GM23338 (cell line): ENCODE measurements at regions not wholly inside any gene's neighbourhood (a gene's known extent, or its start where the extent isn't known, plus 50 kb on each side); places are given as distances from the start of the nearest gene placed in this dataset.

Experiments
- ATAC-seq: fragments of 200-7000 bp; cut with Tn5 transposase; 3 replicates; pipeline ENCODE4 v1.9.1; 2020
- DNase-seq: peaks from one replicate; pipeline ENCODE4 v3.0.0-alpha.2; 2015; ENCODE audit warnings: low spot score
- H2AFZ ChIP-seq: fragments of 200-600 bp; sonication (generic); 2 replicates; pipeline ENCODE4 v1.8.0; 2016; ENCODE audit warnings: antibody characterized with exemption, mild to moderate bottlenecking, moderate library complexity
- H3F3A ChIP-seq: fragments of 200-600 bp; sonication (generic); replicated peaks from 2 replicates; pipeline ENCODE4 v1.8.0; 2017; ENCODE audit warnings: antibody characterized with exemption, mixed run types, low read depth
- H3K27ac ChIP-seq: fragments of 200-600 bp; sonication (generic); 2 replicates; pipeline ENCODE4 v1.6.1; 2016; ENCODE audit warnings: low read depth
- H3K27me3 ChIP-seq: fragments of 200-600 bp; sonication (generic); 2 replicates; pipeline ENCODE4 v1.8.0; 2016; ENCODE audit warnings: mild to moderate bottlenecking, mixed run types, moderate library complexity; ENCODE audit not compliant: insufficient read depth
- H3K36me3 ChIP-seq: fragments of 200-600 bp; sonication (generic); 2 replicates; pipeline ENCODE4 v1.8.0; 2016; ENCODE audit warnings: mild to moderate bottlenecking; ENCODE audit not compliant: insufficient read depth
- H3K4me1 ChIP-seq: fragments of 200-600 bp; sonication (generic); 2 replicates; pipeline ENCODE4 v1.8.0; 2016; ENCODE audit warnings: mild to moderate bottlenecking, moderate library complexity; ENCODE audit not compliant: insufficient read depth
- H3K4me2 ChIP-seq: fragments of 200-600 bp; sonication (generic); 2 replicates; pipeline ENCODE4 v1.7.1; 2017; ENCODE audit warnings: mixed run types
- H3K4me3 ChIP-seq: fragments of 200-600 bp; sonication (generic); 2 replicates; pipeline ENCODE4 v1.6.1; 2016; ENCODE audit warnings: mixed run types
- H3K79me2 ChIP-seq: fragments of 200-600 bp; sonication (generic); replicated peaks from 2 replicates; pipeline ENCODE4 v1.8.0; 2017; ENCODE audit warnings: mild to moderate bottlenecking; ENCODE audit not compliant: insufficient read depth
- H3K9me2 ChIP-seq: fragments of 200-600 bp; sonication (generic); 2 replicates; pipeline ENCODE4 v1.8.0; 2017; ENCODE audit not compliant: insufficient read depth
- H4K20me1 ChIP-seq: fragments of 200-600 bp; sonication (generic); replicated peaks from 2 replicates; pipeline ENCODE4 v1.8.0; 2017; ENCODE audit warnings: mild to moderate bottlenecking; ENCODE audit not compliant: insufficient read depth
- H3K27ac Mint-ChIP-seq: 2 replicates; pipeline ENCODE4 v1.8.0; 2020; ENCODE audit warnings: inconsistent platforms, mild to moderate bottlenecking, moderate library complexity, mixed read lengths
- H3K27me3 Mint-ChIP-seq: 3 replicates; pipeline ENCODE4 v1.8.0; 2022; ENCODE audit warnings: low read depth, mild to moderate bottlenecking, moderate library complexity, mixed read lengths, inconsistent platforms; ENCODE audit not compliant: insufficient read depth, poor library complexity
- H3K36me3 Mint-ChIP-seq: 3 replicates; pipeline ENCODE4 v1.8.0; 2021; ENCODE audit warnings: low read depth, mild to moderate bottlenecking, inconsistent platforms, moderate library complexity, mixed read lengths
- H3K4me1 Mint-ChIP-seq: 3 replicates; pipeline ENCODE4 v1.8.0; 2020; ENCODE audit warnings: mild to moderate bottlenecking, inconsistent platforms, mixed read lengths
- H3K4me3 Mint-ChIP-seq: 3 replicates; pipeline ENCODE4 v1.8.0; 2021; ENCODE audit warnings: moderate library complexity, mild to moderate bottlenecking, inconsistent platforms, mixed read lengths
- H3K9me3 Mint-ChIP-seq: 3 replicates; pipeline ENCODE4 v1.8.0; 2020; ENCODE audit warnings: moderate library complexity, mild to moderate bottlenecking, inconsistent platforms, mixed read lengths
- CREB1 ChIP-seq: fragments of 250-450 bp; sonication (Bioruptor Pico); IDR thresholded peaks from 2 replicates; pipeline ENCODE4 v1.5.0; 2020; ENCODE audit warnings: low read depth, mild to moderate bottlenecking, moderate library complexity
- CTCF ChIP-seq, 2 experiments: fragments of 200-600 bp in 1 of 2; sonication (generic) in 1 of 2; conservative IDR thresholded peaks; 2 replicates each; pipeline versions ENCODE4 v1.5.1 to v1.6.1; 2016 to 2017; ENCODE audit warnings: antibody characterized with exemption in 2 of 2, low read depth in 2 of 2, mild to moderate bottlenecking in 2 of 2, moderate library complexity in 1 of 2
- ETS1 ChIP-seq: IDR thresholded peaks from 2 replicates; pipeline ENCODE4 v1.6.1; 2016; ENCODE audit warnings: antibody characterized with exemption
- EZH2 ChIP-seq: fragments of 200-600 bp; sonication (generic); IDR thresholded peaks from one replicate; pipeline ENCODE4 v1.8.0; 2017; ENCODE audit warnings: antibody characterized with exemption, mild to moderate bottlenecking, low read depth; ENCODE audit not compliant: unreplicated experiment
- EZH2phosphoT487 ChIP-seq: fragments of 200-600 bp; sonication (generic); IDR thresholded peaks from one replicate; pipeline ENCODE4 v1.8.1; 2018; ENCODE audit warnings: antibody characterized with exemption; ENCODE audit not compliant: unreplicated experiment
- JUNB ChIP-seq: IDR thresholded peaks from one replicate; pipeline ENCODE4 v1.6.1; 2016; ENCODE audit warnings: antibody characterized with exemption; ENCODE audit not compliant: unreplicated experiment
- NANOG ChIP-seq: IDR thresholded peaks from 2 replicates; pipeline ENCODE4 v1.6.1; 2016; ENCODE audit warnings: antibody characterized with exemption, borderline replicate concordance
- POLR2AphosphoS5 ChIP-seq: IDR thresholded peaks from 2 replicates; pipeline ENCODE4 v1.6.1; 2016; ENCODE audit warnings: antibody characterized with exemption, low read depth
- REST ChIP-seq: IDR thresholded peaks from one replicate; pipeline ENCODE4 v1.6.1; 2018; ENCODE audit warnings: antibody characterized with exemption; ENCODE audit not compliant: unreplicated experiment
- STAT1 ChIP-seq: IDR thresholded peaks from one replicate; pipeline ENCODE4 v1.6.1; 2016; ENCODE audit warnings: antibody characterized with exemption; ENCODE audit not compliant: unreplicated experiment
- ZNF114 ChIP-seq: fragments of 250-450 bp; sonication (Bioruptor Pico); IDR thresholded peaks from 2 replicates; pipeline ENCODE4 v1.5.0; 2020; ENCODE audit warnings: mild to moderate bottlenecking, moderate library complexity
- ZNF331 ChIP-seq: fragments of 250-450 bp; sonication (Bioruptor Pico); IDR thresholded peaks from 2 replicates; pipeline ENCODE4 v1.5.0; 2020; ENCODE audit warnings: low read depth, mild to moderate bottlenecking, moderate library complexity
- ZNF462 ChIP-seq: fragments of 250-450 bp; sonication (Bioruptor Pico); IDR thresholded peaks from 2 replicates; pipeline ENCODE4 v1.5.0; 2020; ENCODE audit warnings: mild to moderate bottlenecking, moderate library complexity

- Histone ChIP-seq H3K4me3 (no peak overlapping the region), H3K27me3 (no peaks in the 10 kb centered on the region), H3K27ac (no peak overlapping the region), H3K4me2 (no peak overlapping the region), H2AFZ (no peak overlapping the region), H3F3A (no peaks in the 10 kb centered on the region), H3K4me1 (0 out of 2 replicates have a peak, but pooled peaks cover 5% of the 10 kb centered on the region), H4K20me1 (no peaks in the 10 kb centered on the region), H3K36me3 (no peaks in the 10 kb centered on the region), H3K9me2 (no peaks in the 10 kb centered on the region; the same call in 1 of the 2 replicates), H3K79me2 (no peaks in the 10 kb centered on the region)
- no peak for DNase-seq
- Mint-ChIP-seq H3K4me3 (no peak overlapping the region), H3K36me3 (no peaks in the 10 kb centered on the region), H3K27ac (no peak overlapping the region), H3K9me3 (no peaks in the 10 kb centered on the region), H3K27me3 (peaks cover 4% of the 10 kb centered on the region), H3K4me1 (peaks cover 8% of the 10 kb centered on the region; the same call in 2 of the 3 replicates)
- TF ChIP-seq REST (no peak), CREB1 (CRISPR knock-in tag) (no peak), NANOG (no peak), CTCF (conservative IDR thresholded peaks at IDR 0.05; ENCODE audit: low read depth in 2 of 2) (no peak), ZNF114 (no peak), ZNF462 (CRISPR knock-in tag) (no peak), ETS1 (no peak), POLR2AphosphoS5 (no peak), STAT1 (no peak), ZNF331 (CRISPR knock-in tag) (no peak), JUNB (no peak), EZH2 (no peak), EZH2phosphoT487 (no peak)
- ATAC-seq = no peak
Measured at GRCh38 chr12:68075416-68075815, 84.1 kb downstream of the IFNG start.
